Testis (tissue), 2 donors: ENCODE measurements at regions not wholly inside any gene's neighbourhood (a gene's known extent, or its start where the extent isn't known, plus 50 kb on each side); places are given as distances from the start of the nearest gene placed in this dataset.

ENCODE experiments used
- DNase-seq: peaks from one replicate; pipeline ENCODE4 v3.0.0-alpha.2; 2019
- H3K27ac ChIP-seq, 2 donors: fragments of 200-600 bp; sonication (generic); one replicate each; pipeline ENCODE4 v1.5.1; 2019
- H3K27me3 ChIP-seq: fragments of 200-600 bp; sonication (generic); one replicate; pipeline ENCODE4 v1.5.1; 2019
- H3K36me3 ChIP-seq: fragments of 200-600 bp; sonication (generic); one replicate; pipeline ENCODE4 v1.5.1; 2017; ENCODE audit warnings: low read depth; ENCODE audit errors: missing control alignments
- H3K4me1 ChIP-seq: fragments of 200-600 bp; sonication (generic); one replicate; pipeline ENCODE4 v1.5.1; 2019
- H3K4me3 ChIP-seq, 2 donors: fragments of 200-600 bp; sonication (generic); one replicate each; pipeline ENCODE4 v1.5.1; 2017 to 2019
- H3K9me3 ChIP-seq: fragments of 200-600 bp; sonication (generic); one replicate; pipeline ENCODE4 v1.5.1; 2017
- POLR2A ChIP-seq: fragments of 450-650 bp; IDR thresholded peaks from one replicate; pipeline ENCODE4 v1.6.1; 2017; ENCODE audit warnings: antibody characterized with exemption, mild to moderate bottlenecking, moderate library complexity
- WGBS, 2 donors: methylation state at CpG; one replicate each; pipeline ENCODE4 v1.1.5; 2018; 5-methylcytosine and 5-hydroxymethylcytosine counted together
- intact Hi-C: fragments of 100-400 bp; cut with DNase I; formaldehyde crosslinking; loops from one replicate; pipeline ENCODE4 v1.15.1; 2023; ENCODE audit warnings: low total_unique reads
- TF ChIP-seq, protein P1 (sequence below), 3 experiments: fragments of 450-650 bp in 2 of 3; fragments of 200-600 bp in 1 of 3; sonication (generic) in 1 of 3; IDR thresholded peaks; one replicate each; pipeline ENCODE4 v1.5.1; 2016 to 2019; ENCODE audit warnings: antibody characterized with exemption in 3 of 3, mild to moderate bottlenecking in 2 of 3, moderate library complexity in 1 of 3

DNA sequence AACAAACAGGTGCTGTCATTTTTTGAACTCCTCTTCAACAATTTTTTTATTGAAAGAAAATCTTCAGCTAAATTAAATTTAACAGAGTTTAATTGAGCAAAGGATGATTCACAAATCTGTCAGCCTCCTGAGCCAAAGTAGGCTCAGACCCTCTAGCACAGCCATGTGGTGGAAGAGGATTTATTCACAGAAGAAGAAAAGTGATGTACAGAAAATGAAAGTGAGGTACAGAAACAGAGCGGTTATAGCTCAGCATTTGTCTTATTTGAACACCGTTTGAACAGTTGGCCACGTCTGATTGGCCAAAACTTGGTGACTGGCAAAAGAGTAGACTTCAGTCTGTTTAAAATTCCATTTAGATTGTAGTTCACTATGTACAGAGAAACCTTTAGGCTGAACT, 217.3 kb downstream of the SPANXN1 start:
- Histone ChIP-seq H3K27me3 (no peaks in the 10 kb centered on the region), H3K4me3 (no peak overlapping the region), H3K4me1 (no peaks in the 10 kb centered on the region), H3K36me3 (no peaks in the 10 kb centered on the region), H3K27ac (no peak overlapping the region), H3K9me3 (no peaks in the 10 kb centered on the region)
- DNase-seq, result no peak
- TF ChIP-seq, protein P1, sequence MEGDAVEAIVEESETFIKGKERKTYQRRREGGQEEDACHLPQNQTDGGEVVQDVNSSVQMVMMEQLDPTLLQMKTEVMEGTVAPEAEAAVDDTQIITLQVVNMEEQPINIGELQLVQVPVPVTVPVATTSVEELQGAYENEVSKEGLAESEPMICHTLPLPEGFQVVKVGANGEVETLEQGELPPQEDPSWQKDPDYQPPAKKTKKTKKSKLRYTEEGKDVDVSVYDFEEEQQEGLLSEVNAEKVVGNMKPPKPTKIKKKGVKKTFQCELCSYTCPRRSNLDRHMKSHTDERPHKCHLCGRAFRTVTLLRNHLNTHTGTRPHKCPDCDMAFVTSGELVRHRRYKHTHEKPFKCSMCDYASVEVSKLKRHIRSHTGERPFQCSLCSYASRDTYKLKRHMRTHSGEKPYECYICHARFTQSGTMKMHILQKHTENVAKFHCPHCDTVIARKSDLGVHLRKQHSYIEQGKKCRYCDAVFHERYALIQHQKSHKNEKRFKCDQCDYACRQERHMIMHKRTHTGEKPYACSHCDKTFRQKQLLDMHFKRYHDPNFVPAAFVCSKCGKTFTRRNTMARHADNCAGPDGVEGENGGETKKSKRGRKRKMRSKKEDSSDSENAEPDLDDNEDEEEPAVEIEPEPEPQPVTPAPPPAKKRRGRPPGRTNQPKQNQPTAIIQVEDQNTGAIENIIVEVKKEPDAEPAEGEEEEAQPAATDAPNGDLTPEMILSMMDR (IDR thresholded peaks at IDR 0.05), result no peak
- TF ChIP-seq POLR2A, result no peak
- intact Hi-C loops, result no loop called here
- 78 to 86% methylated on average over 3 of the region's 3 CpGs for WGBS, 2 donors

DNA sequence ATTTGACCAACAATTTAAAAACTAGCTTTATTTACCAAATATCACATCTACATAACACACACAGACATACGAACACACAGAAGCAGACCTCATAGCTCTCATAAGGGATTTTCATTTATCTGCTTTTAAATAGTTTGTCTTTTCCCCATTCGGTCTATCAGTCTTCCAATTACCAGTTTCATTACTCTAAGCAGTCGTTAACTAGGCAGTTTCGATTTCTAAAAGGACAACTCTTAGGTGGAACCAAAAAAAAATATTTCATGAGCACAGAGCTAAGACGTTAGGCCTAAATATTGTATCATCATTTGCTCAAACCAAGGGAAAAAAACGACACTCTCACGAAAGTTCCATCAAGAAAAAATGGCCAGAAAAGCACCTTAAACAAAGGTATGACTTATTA, 228.4 kb downstream of the SPANXN1 start:
- DNase-seq, result no peak
- 86 to 89% methylated on average over 7 of the region's 7 CpGs for WGBS, 2 donors

DNA sequence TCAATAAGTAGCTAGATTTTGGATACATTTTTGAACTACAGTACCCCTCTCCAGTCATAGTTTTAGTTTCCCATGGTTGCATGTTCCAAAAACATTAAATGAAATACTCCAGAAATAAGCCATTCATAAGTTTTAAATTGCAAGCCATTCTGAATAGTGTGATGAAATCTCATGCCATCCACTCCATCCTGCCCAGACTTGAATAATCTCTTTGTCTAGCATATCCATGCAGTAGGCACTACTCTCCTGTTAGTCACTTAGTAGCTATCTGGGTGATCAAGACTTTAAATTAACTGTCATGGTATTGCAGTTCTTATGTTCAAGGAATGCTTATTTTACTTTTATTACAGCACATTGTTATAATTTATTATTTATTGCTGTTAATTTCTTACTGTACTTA, 237.4 kb downstream of the SPANXN1 start:
- H3K27me3 ChIP-seq, result no peaks in the 10 kb centered on the region

More for the DNA sequence above, 228.4 kb downstream of the SPANXN1 start:
- TF ChIP-seq, protein P1 (IDR thresholded peaks at IDR 0.05), result no peak
- no peak for TF ChIP-seq POLR2A
- no peaks in the 10 kb centered on the region for H3K27me3 ChIP-seq
- intact Hi-C loops, result no loop called here
- no peaks in the 10 kb centered on the region for H3K9me3 ChIP-seq
- no peak overlapping the region for H3K27ac ChIP-seq
- H3K36me3 ChIP-seq, result no peaks in the 10 kb centered on the region
- no peaks in the 10 kb centered on the region for H3K4me1 ChIP-seq
- H3K4me3 ChIP-seq, result no peak overlapping the region

DNA sequence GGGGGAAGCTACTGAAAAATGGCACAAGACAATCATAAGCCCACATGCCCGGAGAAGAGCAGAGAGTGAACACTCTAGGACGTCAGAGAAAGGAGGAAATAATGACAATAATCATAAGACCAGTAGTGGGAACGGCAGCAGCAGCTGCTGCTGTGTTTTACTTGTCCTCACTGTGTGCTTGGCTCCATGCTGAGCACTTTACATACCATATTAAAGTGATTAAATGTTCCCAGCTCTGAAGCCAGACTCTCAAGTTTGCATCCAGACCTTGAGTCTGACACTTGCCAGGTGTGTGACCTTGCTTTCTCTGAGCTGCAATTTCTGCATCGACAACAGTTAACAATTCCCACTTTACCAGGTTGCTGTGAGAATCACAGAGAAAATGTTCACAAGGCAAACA, 255.4 kb downstream of the SPANXN1 start:
- no peaks in the 10 kb centered on the region for H3K36me3 ChIP-seq
- intact Hi-C loops, result no loop called here
- no peaks in the 10 kb centered on the region for H3K4me1 ChIP-seq
- H3K4me3 ChIP-seq, result no peak overlapping the region
- TF ChIP-seq, protein P1 (IDR thresholded peaks at IDR 0.05), result no peak
- TF ChIP-seq POLR2A, result no peak
- no peak for DNase-seq
- no peaks in the 10 kb centered on the region for H3K9me3 ChIP-seq
- H3K27ac ChIP-seq, result no peak overlapping the region
- 40 to 47% methylated on average over 4 of the region's 4 CpGs for WGBS, 2 donors
- no peaks in the 10 kb centered on the region for H3K27me3 ChIP-seq

More for the DNA sequence above, 237.4 kb downstream of the SPANXN1 start:
- no peak for DNase-seq
- intact Hi-C loops, result no loop called here
- Histone ChIP-seq H3K36me3 (no peaks in the 10 kb centered on the region), H3K9me3 (no peaks in the 10 kb centered on the region), H3K4me1 (no peaks in the 10 kb centered on the region), H3K4me3 (no peak overlapping the region), H3K27ac (no peak overlapping the region)
- TF ChIP-seq, protein P1 (IDR thresholded peaks at IDR 0.05), result no peak
- TF ChIP-seq POLR2A, result no peak

DNA sequence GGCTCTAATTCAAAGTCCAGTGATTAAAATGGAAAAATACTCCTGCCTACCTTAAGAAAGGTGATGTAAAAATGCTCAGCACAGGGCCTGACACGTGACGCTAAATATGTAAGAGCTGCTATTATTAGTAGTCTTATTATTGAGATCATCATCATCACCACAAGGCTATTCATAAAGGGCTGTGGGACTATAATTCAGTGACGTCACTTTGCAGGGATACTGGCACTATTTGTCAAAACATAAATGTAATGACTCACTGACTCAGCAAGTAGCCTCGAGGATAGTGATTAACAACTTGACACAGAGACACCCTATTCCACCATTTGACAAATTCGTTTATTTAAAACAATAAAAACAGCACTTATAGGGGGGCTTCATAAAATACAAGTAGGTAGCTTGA, 258.9 kb downstream of the SPANXN1 start:
- intact Hi-C loops, result no loop called here
- no peak overlapping the region for H3K4me3 ChIP-seq
- H3K27me3 ChIP-seq, result no peaks in the 10 kb centered on the region
- DNase-seq, result no peak
- H3K4me1 ChIP-seq, result no peaks in the 10 kb centered on the region
- no peak overlapping the region for H3K27ac ChIP-seq
- H3K36me3 ChIP-seq, result no peaks in the 10 kb centered on the region
- TF ChIP-seq, protein P1 (IDR thresholded peaks at IDR 0.05), result no peak
- no peak for TF ChIP-seq POLR2A
- 77 to 85% methylated on average over 5 of the region's 5 CpGs for WGBS, 2 donors
- H3K9me3 ChIP-seq, result no peaks in the 10 kb centered on the region
